ENCODE measurements at regions not wholly inside any gene's neighbourhood (a gene's known extent, or its start where the extent isn't known, plus 50 kb on each side); places are given as distances from the start of the nearest gene placed in this dataset.

GRCh38 chr1:55333461-55333860 lies 118.3 kb upstream of the USP24 start:
- no peak for DNase-seq

GRCh38 chr1:55331351-55331750 lies 116.2 kb upstream of the USP24 start:
- no peak for DNase-seq

- DNase-seq, result no peak
These were observed 114.8 kb upstream of the USP24 start for GRCh38 chr1:55329808-55330432.

- no peak for DNase-seq
These were observed 113.9 kb upstream of the USP24 start for GRCh38 chr1:55329091-55329490.

GRCh38 chr1:55326496-55327243 lies 111.5 kb upstream of the USP24 start:
- no peak for DNase-seq

- DNase-seq, result no peak
These were observed 108.6 kb upstream of the USP24 start for GRCh38 chr1:55323760-55324159.

GRCh38 chr1:55322842-55323241 lies 107.7 kb upstream of the USP24 start:
- DNase-seq, result no peak

GRCh38 chr1:55321942-55322341 lies 106.8 kb upstream of the USP24 start:
- no peak for DNase-seq

- no peak for DNase-seq
These were observed 105.7 kb upstream of the USP24 start for GRCh38 chr1:55320891-55321290.

- DNase-seq, result no peak
These were observed 103.1 kb upstream of the USP24 start for GRCh38 chr1:55318116-55318817.

- DNase-seq, result no peak
These were observed 102.5 kb upstream of the USP24 start for GRCh38 chr1:55317673-55318072.

GRCh38 chr1:55316947-55317662 lies 101.9 kb upstream of the USP24 start:
- no peak for DNase-seq

GRCh38 chr1:55316502-55316901 lies 101.3 kb upstream of the USP24 start:
- DNase-seq, result no peak

- no peak for DNase-seq
These were observed 100.4 kb upstream of the USP24 start for GRCh38 chr1:55315552-55315951.

- no peak for DNase-seq
These were observed 99.6 kb upstream of the USP24 start for GRCh38 chr1:55314740-55315139.

GRCh38 chr1:55313903-55314302 lies 98.7 kb upstream of the USP24 start:
- DNase-seq, result no peak

GRCh38 chr1:55311979-55312378 lies 96.8 kb upstream of the USP24 start:
- no peak for DNase-seq

GRCh38 chr1:55311057-55311641 lies 96.0 kb upstream of the USP24 start:
- DNase-seq, result no peak

- no peak for DNase-seq
These were observed 95.4 kb upstream of the USP24 start for GRCh38 chr1:55310505-55310971.

GRCh38 chr1:55309786-55310504 lies 94.8 kb upstream of the USP24 start:
- DNase-seq, result no peak

- no peak for DNase-seq
These were observed 93.9 kb upstream of the USP24 start for GRCh38 chr1:55309053-55309452.

GRCh38 chr1:55305735-55306134 lies 90.6 kb upstream of the USP24 start:
- DNase-seq, result no peak

All from activated CD4-positive, CD25-positive, alpha-beta regulatory T cell (primary cell).